Hepatocyte (in vitro differentiated cells): ENCODE measurements at regions not wholly inside any gene's neighbourhood (a gene's known extent, or its start where the extent isn't known, plus 50 kb on each side); places are given as distances from the start of the nearest gene placed in this dataset.
A peak's percentile ranks its signal among the peaks of the same experiment; 100 is the strongest.
"Not testable (repeated sequence)": the region's sequence is repeated elsewhere in the genome, so short reads cannot be mapped to it uniquely, and the experiment has no call there.

ENCODE experiments used
- DNase-seq: peaks from one replicate; pipeline ENCODE4 v3.0.0-alpha.2; 2016; ENCODE audit warnings: low spot score
- H2AFZ ChIP-seq: fragments of 200-600 bp; sonication (generic); 2 replicates; pipeline ENCODE4 v1.6.0; 2016; ENCODE audit warnings: antibody characterized with exemption, mild to moderate bottlenecking
- H3K27ac ChIP-seq: fragments of 200-600 bp; sonication (generic); 2 replicates; pipeline ENCODE4 v1.5.1; 2016; ENCODE audit warnings: mild to moderate bottlenecking
- H3K27me3 ChIP-seq: fragments of 200-600 bp; sonication (generic); 2 replicates; pipeline ENCODE4 v1.6.1; 2016
- H3K36me3 ChIP-seq: fragments of 200-600 bp; sonication (generic); replicated peaks from 2 replicates; pipeline ENCODE4 v1.5.1; 2016; ENCODE audit warnings: low read depth; ENCODE audit not compliant: insufficient read depth
- H3K4me1 ChIP-seq: fragments of 200-600 bp; sonication (generic); 2 replicates; pipeline ENCODE4 v1.5.1; 2016; ENCODE audit warnings: mild to moderate bottlenecking, moderate library complexity; ENCODE audit not compliant: insufficient read depth
- H3K4me2 ChIP-seq: fragments of 200-600 bp; sonication (generic); 2 replicates; pipeline ENCODE4 v1.6.0; 2016
- H3K4me3 ChIP-seq: fragments of 200-600 bp; sonication (generic); 2 replicates; pipeline ENCODE4 v1.5.1; 2016; ENCODE audit warnings: mild to moderate bottlenecking
- H3K79me2 ChIP-seq: fragments of 200-600 bp; sonication (generic); 2 replicates; pipeline ENCODE4 v1.6.0; 2017; ENCODE audit warnings: mild to moderate bottlenecking
- H3K9me2 ChIP-seq: fragments of 200-600 bp; sonication (generic); replicated peaks from 2 replicates; pipeline ENCODE4 v1.6.0; 2017; ENCODE audit warnings: mild to moderate bottlenecking; ENCODE audit not compliant: insufficient read depth
- H3K9me3 ChIP-seq: fragments of 200-600 bp; sonication (generic); 2 replicates; pipeline ENCODE4 v1.5.1; 2016; ENCODE audit warnings: low read depth, mild to moderate bottlenecking
- H4K20me1 ChIP-seq: fragments of 200-600 bp; sonication (generic); 2 replicates; pipeline ENCODE4 v1.6.0; 2016; ENCODE audit warnings: mild to moderate bottlenecking; ENCODE audit not compliant: insufficient read depth, poor library complexity, severe bottlenecking
- EZH2 ChIP-seq: fragments of 200-600 bp; sonication (generic); IDR thresholded peaks from 2 replicates; pipeline ENCODE4 v1.6.1; 2016; ENCODE audit warnings: antibody characterized with exemption, mild to moderate bottlenecking, borderline replicate concordance
- EZH2phosphoT487 ChIP-seq: fragments of 200-600 bp; sonication (generic); IDR thresholded peaks from one replicate; pipeline ENCODE4 v1.6.1; 2018; ENCODE audit warnings: antibody characterized with exemption, mild to moderate bottlenecking, low read depth, moderate library complexity; ENCODE audit not compliant: unreplicated experiment, severe bottlenecking
- WGBS: methylation state at CpG from one replicate; pipeline ENCODE4 v1.1.6; 2016; ENCODE audit warnings: low lambda C conversion rate; ENCODE audit errors: missing lambda C conversion rate; 5-methylcytosine and 5-hydroxymethylcytosine counted together
- TF ChIP-seq, protein P1 (sequence below): fragments of 200-600 bp; sonication (generic); IDR thresholded peaks from 2 replicates; pipeline ENCODE4 v1.5.1; 2016; ENCODE audit warnings: antibody characterized with exemption, mild to moderate bottlenecking; ENCODE audit not compliant: poor library complexity

- Histone ChIP-seq H3K4me3 (no peak overlapping the region), H3K79me2 (no peaks in the 10 kb centered on the region), H2AFZ (peak overlapping the region; percentile 7), H3K27me3 (no peaks in the 10 kb centered on the region), H3K9me3 (no peaks in the 10 kb centered on the region), H3K4me2 (peak overlapping the region; percentile 23), H3K9me2 (no peaks in the 10 kb centered on the region), H4K20me1 (no peaks in the 10 kb centered on the region), H3K36me3 (no peaks in the 10 kb centered on the region), H3K4me1 (no peaks in the 10 kb centered on the region), H3K27ac (peak overlapping the region; percentile 11)
- no peak for DNase-seq
- TF ChIP-seq EZH2phosphoT487 (no peak), EZH2 (no peak)
- TF ChIP-seq, protein P1, sequence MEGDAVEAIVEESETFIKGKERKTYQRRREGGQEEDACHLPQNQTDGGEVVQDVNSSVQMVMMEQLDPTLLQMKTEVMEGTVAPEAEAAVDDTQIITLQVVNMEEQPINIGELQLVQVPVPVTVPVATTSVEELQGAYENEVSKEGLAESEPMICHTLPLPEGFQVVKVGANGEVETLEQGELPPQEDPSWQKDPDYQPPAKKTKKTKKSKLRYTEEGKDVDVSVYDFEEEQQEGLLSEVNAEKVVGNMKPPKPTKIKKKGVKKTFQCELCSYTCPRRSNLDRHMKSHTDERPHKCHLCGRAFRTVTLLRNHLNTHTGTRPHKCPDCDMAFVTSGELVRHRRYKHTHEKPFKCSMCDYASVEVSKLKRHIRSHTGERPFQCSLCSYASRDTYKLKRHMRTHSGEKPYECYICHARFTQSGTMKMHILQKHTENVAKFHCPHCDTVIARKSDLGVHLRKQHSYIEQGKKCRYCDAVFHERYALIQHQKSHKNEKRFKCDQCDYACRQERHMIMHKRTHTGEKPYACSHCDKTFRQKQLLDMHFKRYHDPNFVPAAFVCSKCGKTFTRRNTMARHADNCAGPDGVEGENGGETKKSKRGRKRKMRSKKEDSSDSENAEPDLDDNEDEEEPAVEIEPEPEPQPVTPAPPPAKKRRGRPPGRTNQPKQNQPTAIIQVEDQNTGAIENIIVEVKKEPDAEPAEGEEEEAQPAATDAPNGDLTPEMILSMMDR = no peak
- WGBS = 23% methylated on average over 3 of the region's 3 CpGs
Observed at GRCh38 chr2:188695953-188696352, 278.2 kb upstream of the COL3A1 start.

DNA sequence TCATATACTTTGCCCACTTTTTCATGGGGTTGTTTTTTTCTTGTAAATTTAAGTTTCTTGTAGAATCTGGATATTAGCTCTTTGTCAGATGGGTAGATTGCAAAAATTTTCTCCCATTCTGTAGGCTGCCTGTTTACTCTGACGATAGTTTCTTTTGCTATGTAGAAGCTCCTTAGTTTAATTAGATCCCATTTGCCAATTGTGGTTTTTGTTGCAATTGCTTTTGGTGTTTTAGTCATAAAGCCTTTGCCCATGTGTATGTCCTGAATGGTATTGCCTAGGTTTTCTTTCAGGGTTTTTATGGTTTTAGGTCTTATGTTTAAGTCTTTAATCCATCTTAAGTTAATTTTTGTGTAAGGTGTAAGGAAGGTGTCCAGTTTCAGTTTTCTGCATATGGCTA, 276.0 kb upstream of the COL3A1 start:
- H3K79me2 ChIP-seq, H3K36me3 ChIP-seq: not testable (repeated sequence)
- whole genome bisulfite sequencing = 85% methylated on average over 1 of the region's 1 CpG

DNA sequence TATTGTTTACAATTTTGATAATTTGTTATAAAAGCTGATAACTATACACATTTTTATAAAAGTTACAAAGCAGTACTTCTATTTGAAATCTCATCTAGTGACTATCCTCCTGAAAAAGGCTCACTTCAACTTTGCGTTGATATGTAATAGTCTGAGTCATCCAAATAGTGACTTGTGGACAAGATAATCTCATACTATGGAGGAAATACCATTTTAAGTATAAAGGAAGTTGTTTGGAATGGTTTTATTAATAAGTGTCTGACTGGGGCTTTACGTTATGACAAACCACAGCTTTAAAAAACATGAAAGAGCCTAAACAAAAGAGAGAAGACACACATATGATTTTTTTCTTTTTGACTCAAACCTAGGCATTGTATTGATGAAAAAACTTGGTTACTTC, 272.3 kb upstream of the COL3A1 start:
- 72% methylated on average over 2 of the region's 2 CpGs for WGBS
- Histone ChIP-seq H3K9me3 (no peaks in the 10 kb centered on the region), H3K9me2 (no peaks in the 10 kb centered on the region), H3K27ac (no peak overlapping the region), H3K79me2 (no peaks in the 10 kb centered on the region), H3K4me3 (no peak overlapping the region), H3K36me3 (no peaks in the 10 kb centered on the region), H2AFZ (peak overlapping the region; percentile 12), H3K27me3 (no peaks in the 10 kb centered on the region), H3K4me2 (no peak overlapping the region), H3K4me1 (no peaks in the 10 kb centered on the region), H4K20me1 (no peaks in the 10 kb centered on the region)
- TF ChIP-seq, protein P1 = no peak
- TF ChIP-seq EZH2 = no peak
- TF ChIP-seq EZH2phosphoT487 = no peak
- DNase-seq = no peak

More for the DNA sequence above, 276.0 kb upstream of the COL3A1 start:
- H4K20me1 ChIP-seq, H3K4me3 ChIP-seq, H3K9me2 ChIP-seq, H2AFZ ChIP-seq, DNase-seq, H3K27ac ChIP-seq, H3K4me1 ChIP-seq, H3K27me3 ChIP-seq, H3K9me3 ChIP-seq, H3K4me2 ChIP-seq: not testable (repeated sequence)

- Histone ChIP-seq H3K79me2 (no peaks in the 10 kb centered on the region), H3K36me3 (no peaks in the 10 kb centered on the region), H3K27ac (no peak overlapping the region), H3K9me2 (no peaks in the 10 kb centered on the region), H3K4me1 (no peaks in the 10 kb centered on the region), H4K20me1 (no peaks in the 10 kb centered on the region), H3K9me3 (no peaks in the 10 kb centered on the region), H3K27me3 (no peaks in the 10 kb centered on the region), H3K4me3 (no peak overlapping the region), H3K4me2 (no peak overlapping the region), H2AFZ (no peak overlapping the region)
- TF ChIP-seq EZH2 (no peak), EZH2phosphoT487 (no peak)
- TF ChIP-seq, protein P1 = no peak
- no peak for DNase-seq
- WGBS = 63% methylated on average over 2 of the region's 2 CpGs
Observed at GRCh38 chr2:188705191-188705590, 269.0 kb upstream of the COL3A1 start.
